ENCODE measurements at regions not wholly inside any gene's neighbourhood (a gene's known extent, or its start where the extent isn't known, plus 50 kb on each side); places are given as distances from the start of the nearest gene placed in this dataset.

DNA sequence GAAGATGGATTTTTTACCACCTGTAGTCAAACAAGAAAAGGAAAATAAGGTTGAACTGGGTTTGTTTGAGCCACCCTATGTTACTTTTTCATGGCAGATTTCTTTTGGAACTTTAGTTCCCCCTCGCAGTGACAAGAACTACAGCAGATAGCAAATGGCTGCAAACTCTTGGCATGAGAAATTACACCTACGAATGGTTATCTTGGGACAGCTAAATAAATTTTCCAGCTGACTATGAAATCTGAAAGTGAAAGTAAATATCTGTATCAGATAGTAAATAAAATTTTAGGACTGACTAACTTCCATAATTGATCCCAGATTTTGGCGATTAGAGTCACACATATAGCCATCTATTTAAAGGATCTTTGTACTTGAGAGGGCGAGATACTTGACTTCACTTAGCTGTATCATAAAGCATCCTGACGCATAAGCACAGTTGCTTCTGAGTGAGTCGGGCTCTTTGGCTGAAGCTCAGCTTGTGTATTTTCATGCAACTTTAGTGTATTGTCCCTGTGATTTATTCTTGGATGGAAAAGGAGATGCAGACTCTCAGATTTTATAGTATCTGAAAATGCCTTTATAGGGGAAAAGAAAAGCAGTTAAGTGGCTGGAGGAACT is 125.3 kb upstream of the B3GAT2 start:
- H3K36me3 ChIP-seq (ENCODE audit: low read depth, low read length) = no peaks in the 10 kb centered on the region
- DNase-seq (no peak), ATAC-seq (no peak)
- BruUV-seq (replicated peaks) = no TSS peak
- no peak overlapping the region for H2AFZ ChIP-seq (ENCODE audit: low read length)
- no peaks in the 10 kb centered on the region for H3K9me2 ChIP-seq (replicated peaks; ENCODE audit: low read length)
- ChIA-PET CTCF (no interaction called here), POLR2A (ENCODE audit: unreplicated experiment) (no interaction called here)
- no peaks in the 10 kb centered on the region for H3K9me3 ChIP-seq (ENCODE audit: low read length)
- H3K27ac ChIP-seq (ENCODE audit: low read length) = no peak overlapping the region
- intact Hi-C loops (cut with micrococcal nuclease) = no loop called here
- H3F3A ChIP-seq (ENCODE audit: low read length, unreplicated experiment) = no peaks in the 10 kb centered on the region
- no peaks in the 10 kb centered on the region for H4K20me1 ChIP-seq (ENCODE audit: low read length)
- peak overlapping the region; percentile 35; the same call in 1 of the 2 replicates for H3K4me3 ChIP-seq (ENCODE audit: low read length)
- no peaks in the 10 kb centered on the region for H3K79me2 ChIP-seq (ENCODE audit: low read length)
- no peak overlapping the region for H3K9ac ChIP-seq (ENCODE audit: low read length)
- H3K27me3 ChIP-seq (ENCODE audit: low read length) = peaks cover 7% of the 10 kb centered on the region; the same call in 1 of the 2 replicates
- TF ChIP-seq, protein P1, sequence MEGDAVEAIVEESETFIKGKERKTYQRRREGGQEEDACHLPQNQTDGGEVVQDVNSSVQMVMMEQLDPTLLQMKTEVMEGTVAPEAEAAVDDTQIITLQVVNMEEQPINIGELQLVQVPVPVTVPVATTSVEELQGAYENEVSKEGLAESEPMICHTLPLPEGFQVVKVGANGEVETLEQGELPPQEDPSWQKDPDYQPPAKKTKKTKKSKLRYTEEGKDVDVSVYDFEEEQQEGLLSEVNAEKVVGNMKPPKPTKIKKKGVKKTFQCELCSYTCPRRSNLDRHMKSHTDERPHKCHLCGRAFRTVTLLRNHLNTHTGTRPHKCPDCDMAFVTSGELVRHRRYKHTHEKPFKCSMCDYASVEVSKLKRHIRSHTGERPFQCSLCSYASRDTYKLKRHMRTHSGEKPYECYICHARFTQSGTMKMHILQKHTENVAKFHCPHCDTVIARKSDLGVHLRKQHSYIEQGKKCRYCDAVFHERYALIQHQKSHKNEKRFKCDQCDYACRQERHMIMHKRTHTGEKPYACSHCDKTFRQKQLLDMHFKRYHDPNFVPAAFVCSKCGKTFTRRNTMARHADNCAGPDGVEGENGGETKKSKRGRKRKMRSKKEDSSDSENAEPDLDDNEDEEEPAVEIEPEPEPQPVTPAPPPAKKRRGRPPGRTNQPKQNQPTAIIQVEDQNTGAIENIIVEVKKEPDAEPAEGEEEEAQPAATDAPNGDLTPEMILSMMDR (conservative IDR thresholded peaks at IDR 0.05; ENCODE audit: low read depth, low read length) = no peak
- TF ChIP-seq EZH2phosphoT487 (IDR thresholded peaks at IDR 0.05; ENCODE audit: borderline replicate concordance, low read length) (no peak), EZH2 (IDR thresholded peaks at IDR 0.05; ENCODE audit: low read length, unreplicated experiment) (no peak)
- peak overlapping the region; percentile 48 for H3K4me2 ChIP-seq (ENCODE audit: low read length)
- H3K4me1 ChIP-seq (ENCODE audit: insufficient read depth, low read length) = no peaks in the 10 kb centered on the region

DNA sequence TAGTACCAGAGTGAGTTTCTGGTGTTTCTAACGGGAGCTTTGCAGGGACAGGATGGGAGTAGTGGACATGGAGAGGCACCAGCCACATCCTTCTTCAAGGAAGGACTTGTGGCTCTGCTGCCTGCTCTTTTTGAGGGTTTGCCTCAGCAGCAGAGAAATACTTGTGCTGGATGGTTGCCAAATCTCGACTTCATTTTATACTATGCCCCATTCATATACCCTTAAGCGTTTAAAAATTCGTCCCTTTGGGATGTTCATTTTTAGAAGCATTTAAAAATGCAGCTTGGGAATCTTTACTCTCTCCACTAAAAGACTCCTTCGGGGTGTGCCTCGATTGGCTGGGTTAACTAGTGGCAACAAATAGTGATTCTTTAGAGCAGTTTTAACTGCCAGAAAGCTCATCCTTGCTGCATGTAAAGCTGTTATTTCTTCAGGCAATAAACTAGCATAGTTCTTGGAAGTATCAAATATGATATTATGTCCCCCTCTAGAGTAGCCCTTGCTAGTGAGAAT is 126.5 kb upstream of the B3GAT2 start:
- ChIA-PET CTCF (no interaction called here), POLR2A (ENCODE audit: unreplicated experiment) (no interaction called here)
- Histone ChIP-seq H3K27me3 (ENCODE audit: low read length) (peaks cover 7% of the 10 kb centered on the region; the same call in 1 of the 2 replicates), H3K79me2 (ENCODE audit: low read length) (no peaks in the 10 kb centered on the region), H3K9ac (ENCODE audit: low read length) (no peak overlapping the region), H3K36me3 (ENCODE audit: low read depth, low read length) (no peaks in the 10 kb centered on the region), H3K4me3 (ENCODE audit: low read length) (no peak overlapping the region), H3K9me3 (ENCODE audit: low read length) (no peaks in the 10 kb centered on the region), H3K9me2 (replicated peaks; ENCODE audit: low read length) (no peaks in the 10 kb centered on the region), H2AFZ (ENCODE audit: low read length) (no peak overlapping the region), H3K27ac (ENCODE audit: low read length) (no peak overlapping the region), H3F3A (ENCODE audit: low read length, unreplicated experiment) (no peaks in the 10 kb centered on the region), H3K4me2 (ENCODE audit: low read length) (no peak overlapping the region), H3K4me1 (ENCODE audit: insufficient read depth, low read length) (no peaks in the 10 kb centered on the region), H4K20me1 (ENCODE audit: low read length) (no peaks in the 10 kb centered on the region)
- ATAC-seq (no peak), DNase-seq (no peak)
- BruUV-seq (replicated peaks) = no TSS peak
- TF ChIP-seq, protein P1 (conservative IDR thresholded peaks at IDR 0.05; ENCODE audit: low read depth, low read length) = no peak
- no peak for TF ChIP-seq EZH2phosphoT487 (IDR thresholded peaks at IDR 0.05; ENCODE audit: borderline replicate concordance, low read length)
- intact Hi-C loops (cut with micrococcal nuclease) = no loop called here

DNA sequence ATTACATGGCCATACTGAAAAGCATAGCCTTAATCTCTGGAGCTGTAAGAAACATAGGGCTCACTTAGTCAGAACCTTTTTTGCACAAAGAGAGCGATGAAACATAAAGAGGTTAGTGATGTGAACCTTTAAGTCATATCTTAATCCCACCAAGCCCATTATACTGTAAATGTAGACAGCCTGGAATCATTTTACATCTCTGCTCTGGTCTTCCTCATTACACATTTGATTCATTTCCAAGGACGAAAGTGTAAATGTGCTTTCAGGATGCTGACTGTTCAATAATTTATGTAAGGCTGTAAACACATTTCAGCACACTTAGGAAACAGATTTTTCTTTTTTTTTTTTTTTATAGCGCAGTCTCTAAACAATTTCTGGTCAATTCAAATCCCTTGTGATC is 131.3 kb upstream of the B3GAT2 start:
- H3K4me1 ChIP-seq (ENCODE audit: insufficient read depth, low read length) = no peaks in the 10 kb centered on the region
- DNase-seq (no peak), ATAC-seq (no peak)
- intact Hi-C loops (cut with micrococcal nuclease) = no loop called here
- ChIA-PET CTCF (no interaction called here), POLR2A (ENCODE audit: unreplicated experiment) (no interaction called here)
- H3K4me2 ChIP-seq (ENCODE audit: low read length) = no peak overlapping the region
- H3K9ac ChIP-seq (ENCODE audit: low read length) = no peak overlapping the region
- no peak overlapping the region for H2AFZ ChIP-seq (ENCODE audit: low read length)
- no peak for TF ChIP-seq EZH2 (IDR thresholded peaks at IDR 0.05; ENCODE audit: low read length, unreplicated experiment)
- TF ChIP-seq, protein P1 (conservative IDR thresholded peaks at IDR 0.05; ENCODE audit: low read depth, low read length) = no peak
- TF ChIP-seq EZH2phosphoT487 (IDR thresholded peaks at IDR 0.05; ENCODE audit: borderline replicate concordance, low read length) = no peak
- no peak overlapping the region for H3K27ac ChIP-seq (ENCODE audit: low read length)
- no peaks in the 10 kb centered on the region for H3K36me3 ChIP-seq (ENCODE audit: low read depth, low read length)
- H3K27me3 ChIP-seq (ENCODE audit: low read length) = peaks cover 40% of the 10 kb centered on the region
- no peaks in the 10 kb centered on the region for H3K9me3 ChIP-seq (ENCODE audit: low read length)
- no peaks in the 10 kb centered on the region for H3K79me2 ChIP-seq (ENCODE audit: low read length)
- H3F3A ChIP-seq (ENCODE audit: low read length, unreplicated experiment) = no peaks in the 10 kb centered on the region
- no peak overlapping the region for H3K4me3 ChIP-seq (ENCODE audit: low read length)
- H4K20me1 ChIP-seq (ENCODE audit: low read length) = no peaks in the 10 kb centered on the region
- BruUV-seq (replicated peaks) = no TSS peak
- no peaks in the 10 kb centered on the region for H3K9me2 ChIP-seq (replicated peaks; ENCODE audit: low read length)
